IMR-90 (cell line): ENCODE measurements at regions not wholly inside any gene's neighbourhood (a gene's known extent, or its start where the extent isn't known, plus 50 kb on each side); places are given as distances from the start of the nearest gene placed in this dataset.

Source experiments
- ATAC-seq: fragments of 200-7000 bp; cut with Tn5 transposase; 2 replicates; pipeline ENCODE4 v1.9.1; 2020; ENCODE audit warnings: low read depth, mild to moderate bottlenecking, moderate library complexity
- BruUV-seq: library from RNA; stranded (reverse); fragments of 400-500 nt; replicated peaks from 2 replicates; lab custom pipeline; 2021; lab: Mats Ljungman, UMichigan
- CTCF ChIA-PET: fragments of 300-600 bp; formaldehyde crosslinking; extraction: SDS; loops from one replicate; lab custom pipeline; 2021; ENCODE audit warnings: antibody characterized with exemption; lab: Yijun Ruan, JAX
- POLR2A ChIA-PET: fragments of 300-600 bp; sonication (Branson Sonifier 250); formaldehyde crosslinking; loops from one replicate; lab custom pipeline; 2022; ENCODE audit warnings: antibody characterized with exemption; ENCODE audit not compliant: unreplicated experiment; lab: Charles Lee
- DNase-seq: peaks from one replicate; pipeline ENCODE4 v3.0.0; 2013
- H2AFZ ChIP-seq: replicated peaks from 2 replicates; pipeline ENCODE3; 2013; ENCODE audit warnings: low read length, mild to moderate bottlenecking; ENCODE audit not compliant: poor library complexity
- H2AK5ac ChIP-seq: 2 replicates; pipeline ENCODE4 v1.6.1; 2013; ENCODE audit warnings: low read depth, low read length, inconsistent platforms
- H2AK9ac ChIP-seq: replicated peaks from 2 replicates; pipeline ENCODE3; 2013; ENCODE audit warnings: mild to moderate bottlenecking, low read depth, low read length, moderate library complexity; ENCODE audit not compliant: poor library complexity
- H2BK120ac ChIP-seq: 2 replicates; pipeline ENCODE4 v1.6.1; 2013; ENCODE audit warnings: low read depth, low read length, inconsistent platforms
- H2BK15ac ChIP-seq: 3 replicates; pipeline ENCODE4 v1.6.1; 2013; ENCODE audit warnings: low read depth, low read length, inconsistent platforms
- H2BK20ac ChIP-seq: 2 replicates; pipeline ENCODE4 v1.6.1; 2013; ENCODE audit warnings: low read depth, mild to moderate bottlenecking, inconsistent platforms, low read length, moderate library complexity
- H2BK5ac ChIP-seq: 2 replicates; pipeline ENCODE4 v1.6.1; 2013; ENCODE audit warnings: mild to moderate bottlenecking, low read depth, low read length, inconsistent platforms; ENCODE audit not compliant: poor library complexity, severe bottlenecking
- H3K14ac ChIP-seq: replicated peaks from 2 replicates; pipeline ENCODE4 v1.6.1; 2013; ENCODE audit warnings: low read depth, low read length, inconsistent platforms
- H3K18ac ChIP-seq: 2 replicates; pipeline ENCODE4 v1.6.1; 2013; ENCODE audit warnings: low read depth, low read length, control low read depth
- H3K23ac ChIP-seq: 2 replicates; pipeline ENCODE4 v1.6.1; 2013; ENCODE audit warnings: low read depth, low read length, inconsistent platforms
- H3K27ac ChIP-seq: 2 replicates; pipeline ENCODE4 v1.5.1; 2013; ENCODE audit warnings: mild to moderate bottlenecking, control low read depth, low read length; ENCODE audit not compliant: insufficient read depth
- H3K27me3 ChIP-seq: 2 replicates; pipeline ENCODE4 v1.6.1; 2013; ENCODE audit warnings: low read length; ENCODE audit not compliant: control insufficient read depth, insufficient read depth
- H3K36me3 ChIP-seq: 2 replicates; pipeline ENCODE4 v1.6.1; 2013; ENCODE audit warnings: low read length, mixed read lengths; ENCODE audit not compliant: control insufficient read depth, insufficient read depth
- H3K4ac ChIP-seq: 2 replicates; pipeline ENCODE4 v1.6.1; 2013; ENCODE audit warnings: low read depth, low read length, inconsistent platforms
- H3K4me1 ChIP-seq: 2 replicates; pipeline ENCODE4 v1.6.1; 2013; ENCODE audit warnings: low read length, mixed read lengths; ENCODE audit not compliant: control insufficient read depth, insufficient read depth
- H3K4me2 ChIP-seq: 2 replicates; pipeline ENCODE4 v1.6.1; 2013; ENCODE audit warnings: low read depth, mild to moderate bottlenecking, control low read depth, low read length, moderate library complexity
- H3K4me3 ChIP-seq: 2 replicates; pipeline ENCODE4 v1.5.1; 2013; ENCODE audit warnings: low read depth, mild to moderate bottlenecking, control low read depth, low read length, moderate library complexity; ENCODE audit not compliant: insufficient read depth
- H3K56ac ChIP-seq: 2 replicates; pipeline ENCODE4 v1.6.1; 2013; ENCODE audit warnings: low read length, inconsistent platforms; ENCODE audit not compliant: insufficient read depth; ENCODE audit errors: extremely low read depth
- H3K79me1 ChIP-seq, 2 experiments: 2 replicates each; pipeline ENCODE4 v1.6.1; 2013; ENCODE audit warnings: low read length in 2 of 2, inconsistent platforms in 1 of 2, low read depth in 1 of 2
- H3K9ac ChIP-seq: 2 replicates; pipeline ENCODE4 v1.6.1; 2013; ENCODE audit warnings: low read depth, low read length, control low read depth
- H3K9me1 ChIP-seq: 2 replicates; pipeline ENCODE4 v1.6.1; 2013; ENCODE audit warnings: low read length, inconsistent platforms; ENCODE audit not compliant: insufficient read depth
- H3K9me3 ChIP-seq: 2 replicates; pipeline ENCODE4 v1.6.1; 2013; ENCODE audit warnings: low read length; ENCODE audit not compliant: control insufficient read depth, insufficient read depth
- H4K20me1 ChIP-seq: 2 replicates; pipeline ENCODE4 v1.6.1; 2013; ENCODE audit warnings: low read length, inconsistent platforms; ENCODE audit not compliant: insufficient read depth
- H4K5ac ChIP-seq: 2 replicates; pipeline ENCODE4 v1.6.1; 2013; ENCODE audit warnings: mild to moderate bottlenecking, low read depth, low read length, control low read depth
- H4K8ac ChIP-seq, 2 experiments: 2 replicates each; pipeline ENCODE4 v1.6.1; 2013; ENCODE audit warnings: low read depth in 2 of 2, low read length in 2 of 2, control low read depth in 1 of 2, inconsistent platforms in 1 of 2
- H4K91ac ChIP-seq: 2 replicates; pipeline ENCODE4 v1.6.1; 2013; ENCODE audit warnings: low read depth, low read length, inconsistent platforms; ENCODE audit not compliant: insufficient read depth
- BHLHE40 ChIP-seq: fragments of 150-350 bp; IDR thresholded peaks from 2 replicates; pipeline ENCODE4 v1.6.1; 2016; ENCODE audit warnings: mild to moderate bottlenecking, low read depth, low read length
- CEBPB ChIP-seq: IDR thresholded peaks from 2 replicates; pipeline ENCODE4 v1.6.1; 2012; ENCODE audit warnings: low read depth, low read length, improper control_type of control experiment
- CHD1 ChIP-seq: IDR thresholded peaks from 2 replicates; pipeline ENCODE4 v1.6.1; 2012; ENCODE audit warnings: low read depth, low read length, improper control_type of control experiment
- CTCF ChIP-seq: conservative IDR thresholded peaks from 2 replicates; pipeline ENCODE4 v1.5.1; 2012; ENCODE audit warnings: mild to moderate bottlenecking, low read depth, low read length, improper control_type of control experiment
- ELK1 ChIP-seq: fragments of 150-350 bp; IDR thresholded peaks from 2 replicates; pipeline ENCODE4 v1.6.1; 2016; ENCODE audit warnings: low read depth, mild to moderate bottlenecking, low read length, moderate library complexity, borderline replicate concordance
- MAFK ChIP-seq: IDR thresholded peaks from 2 replicates; pipeline ENCODE4 v1.6.1; 2012; ENCODE audit warnings: low read depth, low read length, improper control_type of control experiment
- MAZ ChIP-seq: IDR thresholded peaks from 2 replicates; pipeline ENCODE4 v1.6.1; 2012; ENCODE audit warnings: low read depth, mild to moderate bottlenecking, low read length, improper control_type of control experiment, moderate library complexity, borderline replicate concordance
- NFE2L2 ChIP-seq: fragments of 150-350 bp; IDR thresholded peaks from 2 replicates; pipeline ENCODE4 v1.6.1; 2016; ENCODE audit warnings: low read depth, mild to moderate bottlenecking, low read length
- POLR2A ChIP-seq: IDR thresholded peaks from 2 replicates; pipeline ENCODE4 v1.6.1; 2012; ENCODE audit warnings: mild to moderate bottlenecking, low read depth, low read length
- RAD21 ChIP-seq: IDR thresholded peaks from 2 replicates; pipeline ENCODE4 v1.6.1; 2012; ENCODE audit warnings: low read length, improper control_type of control experiment
- RFX5 ChIP-seq: IDR thresholded peaks from 2 replicates; pipeline ENCODE4 v1.8.0; 2012; ENCODE audit warnings: low read depth, mild to moderate bottlenecking, low read length, moderate library complexity
- SMC3 ChIP-seq: fragments of 150-350 bp; IDR thresholded peaks from 2 replicates; pipeline ENCODE4 v1.6.1; 2016; ENCODE audit warnings: low read depth, mild to moderate bottlenecking, antibody characterized with exemption, low read length, moderate library complexity
- WGBS, 2 experiments: methylation state at CpG; one replicate each; pipeline versions ENCODE4 v1.1.5 to v1.1.7; 2013; ENCODE audit warnings: missing lambda C conversion rate in 2 of 2; ENCODE audit not compliant: insufficient read length in 1 of 2; ENCODE audit errors: extremely low coverage in 2 of 2; 5-methylcytosine and 5-hydroxymethylcytosine counted together
- dilution Hi-C: fragments of 300-500 bp; cut with HindIII; formaldehyde crosslinking; loops from one replicate; pipeline ENCODE4 v1.14.3; 2018; ENCODE audit warnings: low sequenced_read_pairs; ENCODE audit not compliant: unreplicated experiment
- in situ Hi-C: fragments of 300-500 bp; cut with MboI; formaldehyde crosslinking; loops from 3 replicates; pipeline ENCODE4 v1.14.3; 2019; ENCODE audit warnings: low sequenced_read_pairs, inconsistent platforms, mixed read lengths
- intact Hi-C: fragments of 100-400 bp; cut with micrococcal nuclease; formaldehyde crosslinking; loops from 2 replicates; pipeline ENCODE4 v1.10.0; 2022
- TF ChIP-seq, protein P1 (sequence below): fragments of 150-350 bp; IDR thresholded peaks from 2 replicates; pipeline ENCODE4 v1.6.1; 2017; ENCODE audit warnings: mild to moderate bottlenecking, antibody characterized with exemption, low read length, low read depth

DNA sequence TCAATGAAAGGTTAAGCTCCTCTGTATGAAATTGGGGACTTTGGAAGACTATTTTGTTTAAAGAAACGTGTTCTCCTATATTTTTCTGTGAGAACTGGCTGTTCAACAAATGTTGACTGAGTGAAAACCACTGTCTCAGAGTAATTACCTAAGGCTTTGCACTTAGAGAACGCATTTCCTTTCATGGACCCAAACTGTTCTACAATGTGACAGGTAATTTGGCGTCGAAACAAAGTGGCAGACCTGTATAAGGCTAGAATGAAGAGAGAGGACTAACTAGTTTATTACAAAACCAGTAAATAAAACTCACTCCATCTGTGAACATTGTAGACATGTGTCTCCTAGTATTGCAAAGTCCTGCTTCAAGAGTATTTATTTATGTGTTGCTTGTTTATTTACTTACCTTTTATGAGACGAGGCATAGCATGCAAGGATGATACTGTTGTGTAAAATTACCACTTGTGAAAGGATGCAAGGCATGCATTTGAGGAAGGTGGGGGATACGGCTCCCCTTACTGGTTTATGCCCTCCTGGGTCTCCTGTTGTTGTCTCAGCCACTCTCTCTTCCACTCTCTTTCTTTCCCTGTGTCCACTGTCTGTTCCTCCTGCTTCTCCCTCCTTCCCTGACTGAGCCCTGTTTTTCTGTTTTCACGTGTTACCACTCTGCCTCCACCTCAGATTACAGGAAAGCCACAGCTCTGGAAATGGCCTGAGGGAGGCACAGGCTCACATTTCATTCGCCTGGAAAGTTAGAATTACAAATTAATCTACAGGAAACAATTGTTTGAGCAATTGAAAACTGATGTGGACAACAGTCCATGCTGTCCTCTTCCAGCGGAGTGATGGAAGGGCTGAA, 444.0 kb upstream of the ZNF608 start:
- no peak overlapping the region for H3K27ac ChIP-seq
- H3K9me1 ChIP-seq = no peaks in the 10 kb centered on the region
- in situ Hi-C loops (no loop called here), intact Hi-C loops (no loop called here), dilution Hi-C loops (no loop called here)
- no peaks in the 10 kb centered on the region for H3K27me3 ChIP-seq
- no peak overlapping the region for H3K4me3 ChIP-seq
- H4K91ac ChIP-seq = no peak overlapping the region
- H3K56ac ChIP-seq = no peak overlapping the region
- peak overlapping the region; percentile 16 for H2AFZ ChIP-seq
- H3K18ac ChIP-seq = no peak overlapping the region
- H4K8ac ChIP-seq = no peak overlapping the region
- H3K4me1 ChIP-seq = no peaks in the 10 kb centered on the region
- no peak overlapping the region for H2BK120ac ChIP-seq
- no peak overlapping the region for H3K23ac ChIP-seq
- no peak overlapping the region for H3K9ac ChIP-seq
- H3K79me1 ChIP-seq = no peaks in the 10 kb centered on the region
- BruUV-seq = no TSS peak
- no peaks in the 10 kb centered on the region for H3K9me3 ChIP-seq
- no peaks in the 10 kb centered on the region for H3K36me3 ChIP-seq
- H2AK5ac ChIP-seq = no peak overlapping the region
- H2BK15ac ChIP-seq = 0 out of 3 replicates have a peak overlapping the region, but pooled peaks have one; percentile 9
- no peak overlapping the region for H3K4ac ChIP-seq
- no peak overlapping the region for H4K5ac ChIP-seq
- ATAC-seq (no peak), DNase-seq (peak; percentile 27)
- no peak overlapping the region; the same call in 1 of the 2 replicates for H3K14ac ChIP-seq
- 80% methylated on average over 1 of the region's 9 CpGs; no CpG with 5 or more reads in 1 of the 2 experiments for WGBS, 2 experiments
- no peak overlapping the region for H3K4me2 ChIP-seq
- no peak overlapping the region for H2BK5ac ChIP-seq
- no peaks in the 10 kb centered on the region for H4K20me1 ChIP-seq
- peak overlapping the region; percentile 50; the same call in 1 of the 2 replicates for H2BK20ac ChIP-seq
- H2AK9ac ChIP-seq = no peak overlapping the region
- POLR2A ChIA-PET = no interaction called here
- CTCF ChIA-PET = no interaction called here
- TF ChIP-seq MAZ = no peak
- no peak for TF ChIP-seq CEBPB
- TF ChIP-seq, protein P1, sequence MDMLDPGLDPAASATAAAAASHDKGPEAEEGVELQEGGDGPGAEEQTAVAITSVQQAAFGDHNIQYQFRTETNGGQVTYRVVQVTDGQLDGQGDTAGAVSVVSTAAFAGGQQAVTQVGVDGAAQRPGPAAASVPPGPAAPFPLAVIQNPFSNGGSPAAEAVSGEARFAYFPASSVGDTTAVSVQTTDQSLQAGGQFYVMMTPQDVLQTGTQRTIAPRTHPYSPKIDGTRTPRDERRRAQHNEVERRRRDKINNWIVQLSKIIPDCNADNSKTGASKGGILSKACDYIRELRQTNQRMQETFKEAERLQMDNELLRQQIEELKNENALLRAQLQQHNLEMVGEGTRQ = no peak
- no peak for TF ChIP-seq NFE2L2
- no peak for TF ChIP-seq CHD1
- TF ChIP-seq ELK1 = no peak
- TF ChIP-seq CTCF = no peak
- no peak for TF ChIP-seq RAD21
- TF ChIP-seq POLR2A = no peak
- TF ChIP-seq BHLHE40 = no peak
- no peak for TF ChIP-seq RFX5
- TF ChIP-seq MAFK = no peak
- TF ChIP-seq SMC3 = no peak
